T-helper 2 cell (primary cell): ENCODE measurements at regions not wholly inside any gene's neighbourhood (a gene's known extent, or its start where the extent isn't known, plus 50 kb on each side); places are given as distances from the start of the nearest gene placed in this dataset.
A peak's percentile ranks its signal among the peaks of the same experiment; 100 is the strongest.
"Not testable (repeated sequence)": the region's sequence is repeated elsewhere in the genome, so short reads cannot be mapped to it uniquely, and the experiment has no call there.

Experiments used
- DNase-seq, 5 experiments: peaks; one replicate each; pipeline versions ENCODE4 v3.0.0 to v3.0.0-alpha.2; 2012 to 2022

DNA sequence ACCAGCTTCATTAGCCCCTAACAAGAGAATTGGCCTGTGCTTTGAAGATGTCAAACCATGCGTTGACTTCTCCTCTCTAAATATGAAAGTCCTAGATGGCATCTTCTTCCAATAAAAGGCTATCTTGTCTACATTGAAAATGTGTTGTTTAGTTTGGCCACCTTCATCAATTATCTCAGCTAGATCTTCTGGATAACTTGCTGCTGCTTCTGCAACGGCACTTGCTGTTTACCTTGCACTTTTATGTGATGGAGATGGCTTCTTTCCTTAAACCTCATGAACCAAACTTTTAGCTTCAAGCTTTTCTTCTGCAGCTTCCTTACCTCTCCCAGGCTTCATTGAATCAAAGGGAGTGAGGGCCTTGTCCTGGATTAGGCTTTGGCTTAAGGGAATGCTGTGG is 58.6 kb upstream of the CSNK1E start:
- DNase-seq = not testable (repeated sequence)

- not testable (repeated sequence) for DNase-seq
Observed at GRCh38 chr22:38375005-38375404, 57.8 kb upstream of the CSNK1E start.

GRCh38 chr22:38374433-38374831 is 57.2 kb upstream of the CSNK1E start:
- not testable (repeated sequence) for DNase-seq

- peak in 2 of 5 experiments; percentile 40 to 61 for DNase-seq
Observed at GRCh38 chr22:38373783-38374432, 56.7 kb upstream of the CSNK1E start.

GRCh38 chr22:38372665-38373064 is 55.4 kb upstream of the CSNK1E start:
- not testable (repeated sequence) for DNase-seq

DNA sequence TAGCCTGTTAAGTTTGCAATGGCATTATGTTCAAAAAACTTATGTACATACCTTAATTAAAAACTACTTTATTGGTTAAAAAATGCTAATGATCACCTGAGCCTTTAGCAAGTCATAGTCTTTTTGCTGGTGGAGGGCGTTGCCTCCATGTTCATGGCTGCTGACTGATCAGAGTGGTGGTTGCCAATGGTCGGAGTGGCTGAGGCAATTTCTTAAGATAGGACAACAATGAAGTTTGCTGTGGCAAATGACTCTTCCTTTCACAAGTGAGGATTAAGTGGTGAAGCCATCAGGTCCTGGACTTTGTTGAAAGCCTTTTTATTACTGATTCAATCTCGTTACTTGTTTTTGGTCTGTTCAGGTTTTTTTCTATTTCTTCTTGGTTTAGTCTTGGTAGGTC is 53.3 kb upstream of the CSNK1E start:
- not testable (repeated sequence) for DNase-seq

GRCh38 chr22:38369132-38369531 is 51.9 kb upstream of the CSNK1E start:
- not testable (repeated sequence) for DNase-seq
